ENCODE measurements at regions not wholly inside any gene's neighbourhood (a gene's known extent, or its start where the extent isn't known, plus 50 kb on each side); places are given as distances from the start of the nearest gene placed in this dataset.

DNA sequence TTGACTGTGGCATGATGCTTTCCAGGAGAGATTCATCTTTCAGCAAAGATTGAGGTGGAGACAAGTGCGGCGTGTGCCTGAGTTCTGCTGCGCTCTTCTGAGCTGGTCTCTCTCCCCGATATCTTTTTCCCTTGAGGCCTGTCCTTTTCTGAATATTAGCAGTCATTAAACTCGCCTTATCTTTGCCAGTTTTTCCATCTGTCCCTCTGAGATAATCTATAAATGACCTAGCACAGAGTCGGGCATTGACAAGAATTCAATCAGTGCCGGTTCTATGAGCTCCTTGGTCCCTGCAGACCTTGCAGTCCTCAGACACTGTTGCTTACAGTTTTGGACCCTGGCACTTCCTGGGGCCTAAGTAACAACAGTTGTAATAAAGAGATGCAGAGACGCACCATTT is 89.7 kb upstream of the IKZF1 start:
- 6% methylated on average over 8 of the region's 8 CpGs for WGBS (ENCODE audit: low lambda C conversion rate)
- TF ChIP-seq ELF1 (IDR thresholded peaks at IDR 0.05), result no peak
- TF ChIP-seq FOXJ3 (CRISPR knock-in tag; IDR thresholded peaks at IDR 0.05), result no peak
- no peak for TF ChIP-seq EP300 (IDR thresholded peaks at IDR 0.05; ENCODE audit: borderline replicate concordance in 1 of 2, low read depth in 1 of 2, low read length in 1 of 2)
- TF ChIP-seq MXI1 (IDR thresholded peaks at IDR 0.05; ENCODE audit: low read depth, low read length), result no peak
- TF ChIP-seq NFIC (IDR thresholded peaks at IDR 0.05; ENCODE audit: borderline replicate concordance), result no peak
- TF ChIP-seq USF1 (IDR thresholded peaks at IDR 0.05; ENCODE audit: borderline replicate concordance, low read depth), result no peak
- no peak for TF ChIP-seq RCOR1 (IDR thresholded peaks at IDR 0.05; ENCODE audit: low read length)
- no peak for TF ChIP-seq TCF12 (IDR thresholded peaks at IDR 0.05)
- no peak for TF ChIP-seq SIN3A (IDR thresholded peaks at IDR 0.05; ENCODE audit: borderline replicate concordance, low read depth, low read length)
- no peak for TF ChIP-seq GABPA (IDR thresholded peaks at IDR 0.05; ENCODE audit: low read depth)
- TF ChIP-seq JUND (IDR thresholded peaks at IDR 0.05), result no peak
- no peak for TF ChIP-seq MAX (IDR thresholded peaks at IDR 0.05; ENCODE audit: low read depth)
- no peak for TF ChIP-seq YY1 (IDR thresholded peaks at IDR 0.05; ENCODE audit: low read depth)
- TF ChIP-seq TAF1 (IDR thresholded peaks at IDR 0.05; ENCODE audit: borderline replicate concordance, low read depth, low read length), result no peak
- TF ChIP-seq, protein P1, sequence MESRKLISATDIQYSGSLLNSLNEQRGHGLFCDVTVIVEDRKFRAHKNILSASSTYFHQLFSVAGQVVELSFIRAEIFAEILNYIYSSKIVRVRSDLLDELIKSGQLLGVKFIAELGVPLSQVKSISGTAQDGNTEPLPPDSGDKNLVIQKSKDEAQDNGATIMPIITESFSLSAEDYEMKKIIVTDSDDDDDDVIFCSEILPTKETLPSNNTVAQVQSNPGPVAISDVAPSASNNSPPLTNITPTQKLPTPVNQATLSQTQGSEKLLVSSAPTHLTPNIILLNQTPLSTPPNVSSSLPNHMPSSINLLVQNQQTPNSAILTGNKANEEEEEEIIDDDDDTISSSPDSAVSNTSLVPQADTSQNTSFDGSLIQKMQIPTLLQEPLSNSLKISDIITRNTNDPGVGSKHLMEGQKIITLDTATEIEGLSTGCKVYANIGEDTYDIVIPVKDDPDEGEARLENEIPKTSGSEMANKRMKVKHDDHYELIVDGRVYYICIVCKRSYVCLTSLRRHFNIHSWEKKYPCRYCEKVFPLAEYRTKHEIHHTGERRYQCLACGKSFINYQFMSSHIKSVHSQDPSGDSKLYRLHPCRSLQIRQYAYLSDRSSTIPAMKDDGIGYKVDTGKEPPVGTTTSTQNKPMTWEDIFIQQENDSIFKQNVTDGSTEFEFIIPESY (IDR thresholded peaks at IDR 0.05; ENCODE audit: borderline replicate concordance, low read depth), result no peak
- no peak for TF ChIP-seq RAD21 (IDR thresholded peaks at IDR 0.05; ENCODE audit: low read length)

GRCh38 chr7:50214126-50214670 is 90.3 kb upstream of the IKZF1 start:
- no peak for DNase-seq
- Histone ChIP-seq H3K9me2 (no peaks in the 10 kb centered on the region), H3K4me3 (ENCODE audit: low read depth in 2 of 2, low read length in 1 of 2) (no peak overlapping the region), H3K4me2 (no peak overlapping the region), H3F3A (replicated peaks; ENCODE audit: insufficient read depth) (no peaks in the 10 kb centered on the region), H3K9me3 (no peaks in the 10 kb centered on the region), H2AFZ (ENCODE audit: low read depth) (no peak overlapping the region), H3K79me2 (ENCODE audit: insufficient read depth) (no peaks in the 10 kb centered on the region), H4K20me1 (ENCODE audit: insufficient read depth) (no peaks in the 10 kb centered on the region), H3K4me1 (ENCODE audit: control insufficient read depth in 1 of 2, insufficient read depth in 2 of 2, low read depth in 1 of 2, low read length in 1 of 2) (peaks cover 0 to 8% of the 10 kb centered on the region in 2 experiments; a peak in 1 of 4 replicates), H3K27me3 (ENCODE audit: insufficient read depth) (no peaks in the 10 kb centered on the region), H3K27ac (ENCODE audit: low read depth in 2 of 2, low read length in 1 of 2) (no peak overlapping the region), H3K9ac (no peak overlapping the region), H3K36me3 (replicated peaks in 1 of 2; ENCODE audit: control insufficient read depth in 1 of 2, insufficient read depth in 2 of 2, low read length in 1 of 2) (no peaks in the 10 kb centered on the region)
- 50% methylated on average over 2 of the region's 2 CpGs for WGBS (ENCODE audit: low lambda C conversion rate)
- POLR2A ChIA-PET, result no interaction called here
- CTCF ChIA-PET, result interaction anchor here (1.0 to 15.4 kb wide), 5 partner anchors 8 to 464 kb away, joined by 3 to 353 read pairs (median 3); no protein-coding TSS in a partner anchor
- no peak for TF ChIP-seq NFIC (IDR thresholded peaks at IDR 0.05; ENCODE audit: borderline replicate concordance)
- no peak for TF ChIP-seq EP300 (IDR thresholded peaks at IDR 0.05; ENCODE audit: borderline replicate concordance in 1 of 2, low read depth in 1 of 2, low read length in 1 of 2)
- no peak for TF ChIP-seq CHD2 (IDR thresholded peaks at IDR 0.05; ENCODE audit: low read length, partially characterized antibody)
- no peak for TF ChIP-seq RFX5 (IDR thresholded peaks at IDR 0.05; ENCODE audit: low read length)
- no peak for TF ChIP-seq PBX3 (IDR thresholded peaks at IDR 0.05)
- TF ChIP-seq MAX (IDR thresholded peaks at IDR 0.05; ENCODE audit: low read depth), result no peak
- TF ChIP-seq MEF2A (IDR thresholded peaks at IDR 0.05; ENCODE audit: borderline replicate concordance, low read depth), result no peak
- no peak for TF ChIP-seq EZH2phosphoT487 (IDR thresholded peaks at IDR 0.05; ENCODE audit: borderline replicate concordance, low read depth)
- TF ChIP-seq CTCF (IDR thresholded peaks at IDR 0.05), result no peak

More for the DNA sequence above, 89.7 kb upstream of the IKZF1 start:
- no peak for DNase-seq
- CTCF ChIA-PET, result interaction anchor here (1.0 to 15.4 kb wide), 5 partner anchors 9 to 253 kb away, joined by 3 to 353 read pairs (median 4); no protein-coding TSS in a partner anchor
- H3K9ac ChIP-seq, result no peak overlapping the region
- no peak overlapping the region for H3K27ac ChIP-seq (ENCODE audit: low read depth in 2 of 2, low read length in 1 of 2)
- peaks cover 0 to 8% of the 10 kb centered on the region in 2 experiments; a peak in 1 of 4 replicates for H3K4me1 ChIP-seq (ENCODE audit: control insufficient read depth in 1 of 2, insufficient read depth in 2 of 2, low read depth in 1 of 2, low read length in 1 of 2)
- H2AFZ ChIP-seq (ENCODE audit: low read depth), result no peak overlapping the region
- no peaks in the 10 kb centered on the region for H3K27me3 ChIP-seq (ENCODE audit: insufficient read depth)
- H3K4me2 ChIP-seq, result no peak overlapping the region
- H3K36me3 ChIP-seq (replicated peaks in 1 of 2; ENCODE audit: control insufficient read depth in 1 of 2, insufficient read depth in 2 of 2, low read length in 1 of 2), result no peaks in the 10 kb centered on the region
- H3F3A ChIP-seq (replicated peaks; ENCODE audit: insufficient read depth), result no peaks in the 10 kb centered on the region
- no peaks in the 10 kb centered on the region for H3K9me3 ChIP-seq
- no peak overlapping the region for H3K4me3 ChIP-seq (ENCODE audit: low read depth in 2 of 2, low read length in 1 of 2)
- H3K79me2 ChIP-seq (ENCODE audit: insufficient read depth), result no peaks in the 10 kb centered on the region
- H4K20me1 ChIP-seq (ENCODE audit: insufficient read depth), result no peaks in the 10 kb centered on the region
- POLR2A ChIA-PET, result no interaction called here
- H3K9me2 ChIP-seq, result no peaks in the 10 kb centered on the region
